SU-DHL-6 (cell line): ENCODE measurements at regions not wholly inside any gene's neighbourhood (a gene's known extent, or its start where the extent isn't known, plus 50 kb on each side); places are given as distances from the start of the nearest gene placed in this dataset.

Source experiments
- H2AFZ ChIP-seq: fragments of 200-600 bp; sonication (generic); 2 replicates; pipeline ENCODE4 v1.6.1; 2014; ENCODE audit warnings: low read depth, mild to moderate bottlenecking, moderate library complexity, mixed read lengths, antibody characterized with exemption, low read length; ENCODE audit not compliant: severe bottlenecking
- H3F3A ChIP-seq: fragments of 200-600 bp; shearing (Covaris generic); 2 replicates; pipeline ENCODE4 v1.6.0; 2016; ENCODE audit warnings: antibody characterized with exemption, mild to moderate bottlenecking; ENCODE audit not compliant: insufficient read depth
- H3K27ac ChIP-seq: fragments of 200-600 bp; sonication (generic); 2 replicates; pipeline ENCODE4 v1.5.1; 2016; ENCODE audit warnings: low read depth, mild to moderate bottlenecking, low read length, moderate library complexity, mixed read lengths
- H3K27me3 ChIP-seq: fragments of 200-600 bp; sonication (generic), shearing (Covaris generic); 2 replicates; pipeline ENCODE4 v1.6.0; 2014; ENCODE audit warnings: mild to moderate bottlenecking, low read length
- H3K36me3 ChIP-seq: fragments of 200-600 bp; sonication (generic); 2 replicates; pipeline ENCODE4 v1.6.1; 2014; ENCODE audit warnings: mild to moderate bottlenecking, low read length, mixed read lengths
- H3K4me2 ChIP-seq: fragments of 300-600, 200-600 bp; shearing (Covaris generic), sonication (generic); 2 replicates; pipeline ENCODE4 v1.6.0; 2014; ENCODE audit warnings: low read length, low read depth, mild to moderate bottlenecking; ENCODE audit not compliant: poor library complexity, severe bottlenecking
- H3K4me3 ChIP-seq: fragments of 200-600 bp; sonication (generic); 2 replicates; pipeline ENCODE4 v1.5.1; 2014; ENCODE audit warnings: antibody characterized with exemption, low read length, mild to moderate bottlenecking, mixed read lengths; ENCODE audit not compliant: insufficient read depth, poor library complexity, severe bottlenecking
- H3K79me2 ChIP-seq: fragments of 200-600 bp; sonication (generic); 2 replicates; pipeline ENCODE4 v1.6.1; 2014; ENCODE audit warnings: mild to moderate bottlenecking, low read length, moderate library complexity; ENCODE audit not compliant: insufficient read depth
- H3K9ac ChIP-seq: fragments of 200-600 bp; sonication (generic); 2 replicates; pipeline ENCODE4 v1.7.0; 2014; ENCODE audit warnings: mild to moderate bottlenecking, low read length
- H3K9me2 ChIP-seq: fragments of 200-600 bp; sonication (generic); replicated peaks from 2 replicates; pipeline ENCODE4 v1.6.1; 2014; ENCODE audit warnings: low read length; ENCODE audit not compliant: insufficient read depth
- H3K9me3 ChIP-seq: fragments of 200-600 bp; sonication (generic); 2 replicates; pipeline ENCODE4 v1.6.1; 2014; ENCODE audit warnings: low read length, mixed read lengths; ENCODE audit not compliant: insufficient read depth
- H4K20me1 ChIP-seq: fragments of 200-600 bp; sonication (generic); 2 replicates; pipeline ENCODE4 v1.6.1; 2014; ENCODE audit warnings: low read depth, mild to moderate bottlenecking, antibody characterized with exemption, low read length, moderate library complexity, mixed read lengths
- CTCF ChIP-seq: fragments of 200-600 bp; sonication (generic); IDR thresholded peaks from one replicate; pipeline ENCODE4 v1.5.1; 2017; ENCODE audit warnings: antibody characterized with exemption, mild to moderate bottlenecking, low read length, moderate library complexity; ENCODE audit not compliant: insufficient read depth, poor library complexity, severe bottlenecking
- EZH2phosphoT487 ChIP-seq: fragments of 200-600 bp; sonication (generic), shearing (Covaris generic); conservative IDR thresholded peaks from 2 replicates; pipeline ENCODE4 v1.6.1; 2018; ENCODE audit warnings: mild to moderate bottlenecking, antibody characterized with exemption, low read length, moderate library complexity, mixed read lengths

GRCh38 chr14:98955741-98956070, 316.3 kb downstream of the BCL11B start:
- Histone ChIP-seq H3K27me3 (no peaks in the 10 kb centered on the region), H3K9me3 (no peaks in the 10 kb centered on the region), H3K27ac (no peak overlapping the region), H3K4me3 (no peak overlapping the region), H2AFZ (no peak overlapping the region), H3K9ac (no peak overlapping the region), H3F3A (no peaks in the 10 kb centered on the region), H3K79me2 (no peaks in the 10 kb centered on the region), H4K20me1 (no peaks in the 10 kb centered on the region), H3K4me2 (no peak overlapping the region), H3K36me3 (no peaks in the 10 kb centered on the region), H3K9me2 (no peaks in the 10 kb centered on the region)
- TF ChIP-seq EZH2phosphoT487: no peak
- TF ChIP-seq CTCF: no peak

GRCh38 chr14:98956181-98956580, 315.8 kb downstream of the BCL11B start:
- Histone ChIP-seq H3K36me3 (no peaks in the 10 kb centered on the region), H3K9ac (no peak overlapping the region), H3K79me2 (no peaks in the 10 kb centered on the region), H3K9me2 (no peaks in the 10 kb centered on the region), H4K20me1 (no peaks in the 10 kb centered on the region), H3K27ac (no peak overlapping the region), H3K27me3 (no peaks in the 10 kb centered on the region), H2AFZ (no peak overlapping the region), H3K4me2 (no peak overlapping the region), H3K9me3 (no peaks in the 10 kb centered on the region), H3K4me3 (no peak overlapping the region), H3F3A (no peaks in the 10 kb centered on the region)
- TF ChIP-seq CTCF (no peak), EZH2phosphoT487 (no peak)

- H3K4me2 ChIP-seq: no peak overlapping the region
- H3K27ac ChIP-seq: no peak overlapping the region
- H3K36me3 ChIP-seq: no peaks in the 10 kb centered on the region
- no peaks in the 10 kb centered on the region for H3K27me3 ChIP-seq
- H3K79me2 ChIP-seq: no peaks in the 10 kb centered on the region
- no peaks in the 10 kb centered on the region for H3F3A ChIP-seq
- H3K4me3 ChIP-seq: no peak overlapping the region
- no peaks in the 10 kb centered on the region for H3K9me2 ChIP-seq
- no peaks in the 10 kb centered on the region for H4K20me1 ChIP-seq
- H3K9me3 ChIP-seq: no peaks in the 10 kb centered on the region
- H2AFZ ChIP-seq: no peak overlapping the region
- H3K9ac ChIP-seq: no peak overlapping the region
- no peak for TF ChIP-seq EZH2phosphoT487
Measured at GRCh38 chr14:98956661-98957060, 315.3 kb downstream of the BCL11B start.

- no peaks in the 10 kb centered on the region for H3F3A ChIP-seq
- no peaks in the 10 kb centered on the region for H3K9me2 ChIP-seq
- no peaks in the 10 kb centered on the region for H4K20me1 ChIP-seq
- no peak overlapping the region for H3K9ac ChIP-seq
- H3K9me3 ChIP-seq: no peaks in the 10 kb centered on the region
- TF ChIP-seq EZH2phosphoT487 (no peak), CTCF (no peak)
- no peaks in the 10 kb centered on the region for H3K79me2 ChIP-seq
- no peak overlapping the region for H3K27ac ChIP-seq
- H3K4me2 ChIP-seq: no peak overlapping the region
- no peaks in the 10 kb centered on the region for H3K27me3 ChIP-seq
- H3K4me3 ChIP-seq: no peak overlapping the region
- H2AFZ ChIP-seq: no peak overlapping the region
- H3K36me3 ChIP-seq: no peaks in the 10 kb centered on the region
Measured at GRCh38 chr14:98957211-98958047, 314.6 kb downstream of the BCL11B start.
